Ascending aorta (tissue), 2 donors: ENCODE measurements at regions not wholly inside any gene's neighbourhood (a gene's known extent, or its start where the extent isn't known, plus 50 kb on each side); places are given as distances from the start of the nearest gene placed in this dataset.

ENCODE experiments used
- DNase-seq, 2 donors: peaks; one replicate each; pipeline ENCODE4 v3.0.0-alpha.2; 2019; ENCODE audit warnings: low spot score in 2 of 2
- H3K27ac ChIP-seq, 2 donors: fragments of 200-600 bp; sonication (generic); one replicate each; pipeline ENCODE4 v1.5.1; 2016 to 2017; ENCODE audit warnings: mild to moderate bottlenecking in 1 of 2
- H3K27me3 ChIP-seq: fragments of 200-600 bp; sonication (generic); one replicate; pipeline ENCODE4 v1.5.1; 2017
- H3K36me3 ChIP-seq, 2 donors: fragments of 200-600 bp; sonication (generic); one replicate each; pipeline ENCODE4 v1.5.1; 2016
- H3K4me1 ChIP-seq, 2 donors: fragments of 200-600 bp; sonication (generic); one replicate each; pipeline ENCODE4 v1.5.1; 2016 to 2017; ENCODE audit warnings: mild to moderate bottlenecking in 1 of 2
- H3K4me3 ChIP-seq, 2 donors: fragments of 200-600 bp; sonication (generic); one replicate each; pipeline ENCODE4 v1.5.1; 2016 to 2017; ENCODE audit warnings: mild to moderate bottlenecking in 1 of 2
- H3K9me3 ChIP-seq, 2 donors: fragments of 200-600 bp; sonication (generic); one replicate each; pipeline ENCODE4 v1.5.1; 2016
- intact Hi-C: fragments of 100-400 bp; cut with DNase I; formaldehyde crosslinking; loops from one replicate; pipeline ENCODE4 v1.15.1; 2023
- TF ChIP-seq, protein P1 (sequence below), 3 experiments: fragments of 200-600 bp in 2 of 3; fragments of 450-650 bp in 1 of 3; sonication (generic) in 2 of 3; IDR thresholded peaks; one replicate each; pipeline ENCODE4 v1.5.1; 2016 to 2019; ENCODE audit warnings: antibody characterized with exemption in 3 of 3, mild to moderate bottlenecking in 1 of 3, moderate library complexity in 1 of 3

DNA sequence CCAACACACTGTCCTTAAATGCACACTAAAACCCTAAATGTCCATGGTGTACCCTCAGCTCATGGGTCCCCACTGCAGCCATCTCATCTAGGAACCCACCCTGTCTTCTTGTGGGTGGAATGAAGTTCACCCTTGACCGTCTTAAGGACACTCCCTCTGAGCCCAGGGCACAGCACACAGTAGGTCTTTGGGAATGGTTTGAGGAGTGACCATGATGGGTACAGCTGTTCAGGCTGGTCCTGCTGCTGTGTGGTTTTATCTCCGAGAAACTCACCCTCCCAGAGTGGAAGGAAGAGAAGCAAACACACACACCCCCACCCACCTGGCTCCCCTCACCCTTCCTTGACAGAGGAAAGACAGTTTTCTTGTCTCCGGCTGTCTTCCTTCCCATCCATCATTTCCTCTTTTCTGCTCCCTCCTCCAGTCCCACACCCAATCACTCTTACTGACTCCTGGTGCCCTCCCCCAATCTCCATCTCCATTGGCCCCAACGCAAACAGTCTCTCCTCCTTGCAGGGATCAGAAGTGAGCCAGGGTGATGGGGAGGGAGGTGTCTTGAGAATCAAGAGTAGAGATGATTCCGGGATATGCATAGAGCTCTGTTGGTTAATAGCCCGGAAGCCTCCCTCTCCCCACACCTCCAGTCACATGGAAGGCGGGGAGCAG lies 105.9 kb upstream of the LHX5 start:
- Histone ChIP-seq H3K4me3 (no peak overlapping the region), H3K27ac (no peak overlapping the region), H3K4me1 (no peaks in the 10 kb centered on the region), H3K36me3 (no peaks in the 10 kb centered on the region), H3K9me3 (no peaks in the 10 kb centered on the region), H3K27me3 (no peaks in the 10 kb centered on the region)
- TF ChIP-seq, protein P1, sequence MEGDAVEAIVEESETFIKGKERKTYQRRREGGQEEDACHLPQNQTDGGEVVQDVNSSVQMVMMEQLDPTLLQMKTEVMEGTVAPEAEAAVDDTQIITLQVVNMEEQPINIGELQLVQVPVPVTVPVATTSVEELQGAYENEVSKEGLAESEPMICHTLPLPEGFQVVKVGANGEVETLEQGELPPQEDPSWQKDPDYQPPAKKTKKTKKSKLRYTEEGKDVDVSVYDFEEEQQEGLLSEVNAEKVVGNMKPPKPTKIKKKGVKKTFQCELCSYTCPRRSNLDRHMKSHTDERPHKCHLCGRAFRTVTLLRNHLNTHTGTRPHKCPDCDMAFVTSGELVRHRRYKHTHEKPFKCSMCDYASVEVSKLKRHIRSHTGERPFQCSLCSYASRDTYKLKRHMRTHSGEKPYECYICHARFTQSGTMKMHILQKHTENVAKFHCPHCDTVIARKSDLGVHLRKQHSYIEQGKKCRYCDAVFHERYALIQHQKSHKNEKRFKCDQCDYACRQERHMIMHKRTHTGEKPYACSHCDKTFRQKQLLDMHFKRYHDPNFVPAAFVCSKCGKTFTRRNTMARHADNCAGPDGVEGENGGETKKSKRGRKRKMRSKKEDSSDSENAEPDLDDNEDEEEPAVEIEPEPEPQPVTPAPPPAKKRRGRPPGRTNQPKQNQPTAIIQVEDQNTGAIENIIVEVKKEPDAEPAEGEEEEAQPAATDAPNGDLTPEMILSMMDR (IDR thresholded peaks at IDR 0.05), result no peak
- DNase-seq, result no peak
- intact Hi-C loops, result no loop called here

DNA sequence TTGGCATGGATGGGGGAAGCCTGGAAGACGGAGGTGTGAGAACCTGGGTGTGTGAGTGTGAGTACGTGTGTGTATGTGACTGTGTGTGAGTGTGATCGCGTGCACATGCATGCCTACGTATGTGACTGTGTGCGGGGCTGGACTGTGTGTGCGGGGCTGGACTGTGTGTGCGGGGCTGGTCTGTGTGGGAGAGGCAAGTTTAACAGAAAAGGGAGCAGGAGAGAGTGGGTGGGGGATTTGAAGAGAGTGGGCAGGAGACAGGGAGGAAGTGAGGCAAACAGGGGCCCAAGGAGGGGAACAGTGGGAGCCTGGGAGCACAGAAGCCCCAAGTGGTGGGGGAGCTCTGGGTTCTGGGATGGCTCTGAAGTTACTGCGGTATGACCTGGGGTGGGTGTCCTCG lies 103.7 kb upstream of the LHX5 start:
- Histone ChIP-seq H3K36me3 (no peaks in the 10 kb centered on the region), H3K27me3 (no peaks in the 10 kb centered on the region), H3K4me3 (no peak overlapping the region), H3K9me3 (no peaks in the 10 kb centered on the region), H3K27ac (no peak overlapping the region), H3K4me1 (no peaks in the 10 kb centered on the region)
- intact Hi-C loops, result no loop called here
- TF ChIP-seq, protein P1 (IDR thresholded peaks at IDR 0.05), result no peak
- DNase-seq, result no peak

DNA sequence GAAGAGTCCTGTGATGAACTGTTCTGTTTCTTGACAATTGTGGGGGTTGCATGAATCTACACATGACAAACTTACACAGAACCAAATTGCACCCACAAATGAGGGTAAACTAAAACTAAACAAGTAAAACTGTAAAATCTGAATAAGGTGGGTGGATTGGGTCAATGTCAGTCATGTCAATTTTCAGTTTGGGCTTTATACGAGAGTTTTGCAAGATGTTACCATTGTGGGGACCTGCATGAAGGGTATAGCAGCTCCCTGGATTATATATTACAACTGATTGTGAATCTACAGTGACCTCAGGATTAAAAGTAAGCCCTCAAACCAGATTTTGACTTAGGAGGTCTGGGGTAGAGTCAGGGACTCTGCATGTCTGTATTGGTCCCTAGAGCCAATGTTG lies 101.5 kb upstream of the LHX5 start:
- Histone ChIP-seq H3K4me1 (no peaks in the 10 kb centered on the region), H3K9me3 (no peaks in the 10 kb centered on the region), H3K27me3 (no peaks in the 10 kb centered on the region), H3K4me3 (no peak overlapping the region), H3K36me3 (no peaks in the 10 kb centered on the region), H3K27ac (no peak overlapping the region)
- TF ChIP-seq, protein P1 (IDR thresholded peaks at IDR 0.05), result no peak
- no peak for DNase-seq
- intact Hi-C loops, result no loop called here

DNA sequence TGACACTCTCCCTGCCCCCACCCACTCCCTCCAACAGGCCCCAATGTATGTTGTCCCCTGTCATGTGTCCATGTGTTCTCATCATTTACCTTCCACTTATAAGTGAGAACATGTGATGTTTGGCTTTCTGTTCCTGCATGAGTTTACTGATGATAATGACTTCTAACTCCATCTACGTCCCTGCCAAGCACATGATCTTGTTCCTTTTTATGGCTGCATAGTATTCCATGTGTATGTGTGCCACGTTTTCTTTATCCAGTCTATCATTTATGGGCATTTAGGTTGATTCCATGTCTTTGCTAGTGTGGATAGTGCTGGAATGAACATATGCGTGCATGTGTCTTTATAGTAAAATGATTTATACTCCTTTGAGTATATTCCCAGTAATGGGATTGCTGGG lies 100.0 kb upstream of the LHX5 start:
- DNase-seq, result no peak
- H3K4me3 ChIP-seq, result no peak overlapping the region
- H3K27ac ChIP-seq, result no peak overlapping the region
- H3K9me3 ChIP-seq, result no peaks in the 10 kb centered on the region
- TF ChIP-seq, protein P1 (IDR thresholded peaks at IDR 0.05), result no peak
- H3K27me3 ChIP-seq, result no peaks in the 10 kb centered on the region
- H3K4me1 ChIP-seq, result no peaks in the 10 kb centered on the region
- H3K36me3 ChIP-seq, result no peaks in the 10 kb centered on the region
- intact Hi-C loops, result no loop called here

DNA sequence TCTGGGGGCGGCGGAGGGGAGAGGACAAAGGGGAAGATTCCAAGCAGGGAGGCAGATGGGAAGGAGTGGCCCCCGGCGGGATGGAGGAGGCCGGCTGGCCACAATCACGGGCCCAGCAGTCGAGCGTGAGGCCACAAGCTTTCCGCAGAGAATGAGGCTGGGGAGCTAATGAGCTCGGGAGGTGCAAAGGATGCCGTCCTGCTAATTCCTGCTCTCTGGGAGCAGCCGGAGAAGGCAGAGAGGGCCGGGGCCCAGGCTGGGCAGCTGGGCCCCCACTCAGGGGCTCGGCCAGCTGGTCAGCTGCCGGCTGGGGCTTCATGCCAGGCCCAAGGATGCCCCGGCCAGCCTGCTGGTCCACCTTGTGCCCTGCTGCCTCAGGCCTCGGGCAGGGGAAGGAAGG lies 98.1 kb upstream of the LHX5 start:
- intact Hi-C loops, result no loop called here
- no peaks in the 10 kb centered on the region for H3K27me3 ChIP-seq

More for the DNA sequence above, 98.1 kb upstream of the LHX5 start:
- Histone ChIP-seq H3K9me3 (no peaks in the 10 kb centered on the region), H3K27ac (no peak overlapping the region), H3K4me3 (no peak overlapping the region), H3K4me1 (no peaks in the 10 kb centered on the region), H3K36me3 (no peaks in the 10 kb centered on the region)
- TF ChIP-seq, protein P1 (IDR thresholded peaks at IDR 0.05), result no peak
- no peak for DNase-seq
